ENCODE measurements at regions not wholly inside any gene's neighbourhood (a gene's known extent, or its start where the extent isn't known, plus 50 kb on each side); places are given as distances from the start of the nearest gene placed in this dataset.
"Not testable (repeated sequence)": the region's sequence is repeated elsewhere in the genome, so short reads cannot be mapped to it uniquely, and the experiment has no call there.

- no peak for DNase-seq (ENCODE audit: low read depth)
These were observed 112.0 kb upstream of the OR5AK2 start for GRCh38 chr11:56876621-56877275.

DNA sequence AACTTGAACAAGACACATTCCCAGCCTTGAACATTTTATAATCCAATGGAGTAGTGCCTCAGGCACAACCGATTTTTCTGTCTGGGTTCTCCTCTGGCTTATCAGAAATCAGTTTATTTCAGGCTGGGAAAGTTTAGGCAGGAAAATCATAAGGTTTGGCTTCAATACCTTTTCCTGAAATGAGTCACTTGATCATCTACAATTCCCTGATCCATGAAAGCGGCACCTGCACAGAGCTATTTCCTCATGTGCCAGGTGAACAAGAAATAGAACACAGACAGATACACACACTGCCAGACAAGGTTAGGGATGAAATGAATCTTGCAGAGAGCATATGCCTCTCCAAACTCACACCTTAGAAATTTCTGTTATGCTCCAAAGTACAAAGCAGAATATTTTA, 106.7 kb upstream of the OR9G4 start:
- no peak for DNase-seq (ENCODE audit: low read depth)

DNA sequence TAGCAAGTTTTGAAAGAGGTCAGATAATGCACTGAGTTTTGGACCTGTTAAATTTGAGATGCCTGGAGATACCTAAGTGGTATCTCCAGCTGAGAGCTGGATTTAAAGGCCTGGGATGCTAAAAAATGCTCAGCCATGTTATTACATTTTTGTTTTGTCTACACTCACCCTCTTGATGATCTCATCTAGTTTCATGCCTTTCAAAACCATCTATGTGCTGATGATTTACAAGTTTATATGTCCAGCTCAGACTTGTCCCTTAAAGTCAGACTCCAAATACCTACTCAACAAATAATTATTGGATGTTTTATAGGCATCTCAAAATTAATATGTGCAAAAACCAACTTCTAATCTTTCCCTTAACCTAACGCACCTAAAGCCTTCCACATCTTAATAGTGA, 103.6 kb upstream of the OR9G4 start:
- no peak for DNase-seq (ENCODE audit: low read depth)

DNA sequence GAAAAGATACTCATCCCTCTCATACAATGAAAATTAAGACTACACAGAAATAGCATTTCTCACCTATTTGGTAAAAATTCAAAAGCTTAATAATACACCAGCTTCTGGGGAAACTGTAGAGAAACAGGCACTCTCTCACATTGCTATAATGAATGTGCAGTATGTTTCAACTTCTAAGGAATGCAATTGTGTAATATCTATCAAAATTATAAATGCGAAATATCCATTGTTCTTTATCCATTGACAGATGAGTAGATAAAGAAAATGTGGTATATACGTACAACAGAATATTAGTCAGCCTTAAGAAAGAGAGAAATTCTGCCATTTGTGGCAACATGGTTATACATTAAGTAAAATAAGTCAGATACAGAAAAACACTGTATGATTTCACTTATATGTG, 101.4 kb upstream of the OR9G4 start:
- no peak for DNase-seq (ENCODE audit: low read depth)

DNA sequence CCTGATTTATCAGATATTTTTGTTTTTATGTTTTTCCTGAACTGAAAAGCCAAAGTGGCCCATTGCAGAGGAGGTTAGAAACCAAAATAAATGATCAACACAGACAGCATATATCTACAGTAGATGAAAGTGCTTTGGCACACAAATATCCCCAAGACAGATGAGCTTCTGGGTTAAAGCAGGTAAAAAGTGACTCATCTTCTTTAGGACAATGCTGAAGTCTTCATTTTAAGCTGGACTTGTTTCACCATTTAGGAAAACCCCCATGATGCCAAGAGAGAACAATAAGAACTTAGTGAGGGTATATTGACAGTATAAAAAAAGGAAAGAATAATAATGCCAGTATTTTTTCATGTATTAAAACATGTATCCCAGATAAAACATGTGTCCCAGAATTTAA, 100.8 kb upstream of the OR9G4 start:
- DNase-seq (ENCODE audit: low read depth): no peak

- no peak for DNase-seq (ENCODE audit: low read depth)
These were observed 99.8 kb upstream of the OR9G4 start for GRCh38 chr11:56848141-56848809.

DNA sequence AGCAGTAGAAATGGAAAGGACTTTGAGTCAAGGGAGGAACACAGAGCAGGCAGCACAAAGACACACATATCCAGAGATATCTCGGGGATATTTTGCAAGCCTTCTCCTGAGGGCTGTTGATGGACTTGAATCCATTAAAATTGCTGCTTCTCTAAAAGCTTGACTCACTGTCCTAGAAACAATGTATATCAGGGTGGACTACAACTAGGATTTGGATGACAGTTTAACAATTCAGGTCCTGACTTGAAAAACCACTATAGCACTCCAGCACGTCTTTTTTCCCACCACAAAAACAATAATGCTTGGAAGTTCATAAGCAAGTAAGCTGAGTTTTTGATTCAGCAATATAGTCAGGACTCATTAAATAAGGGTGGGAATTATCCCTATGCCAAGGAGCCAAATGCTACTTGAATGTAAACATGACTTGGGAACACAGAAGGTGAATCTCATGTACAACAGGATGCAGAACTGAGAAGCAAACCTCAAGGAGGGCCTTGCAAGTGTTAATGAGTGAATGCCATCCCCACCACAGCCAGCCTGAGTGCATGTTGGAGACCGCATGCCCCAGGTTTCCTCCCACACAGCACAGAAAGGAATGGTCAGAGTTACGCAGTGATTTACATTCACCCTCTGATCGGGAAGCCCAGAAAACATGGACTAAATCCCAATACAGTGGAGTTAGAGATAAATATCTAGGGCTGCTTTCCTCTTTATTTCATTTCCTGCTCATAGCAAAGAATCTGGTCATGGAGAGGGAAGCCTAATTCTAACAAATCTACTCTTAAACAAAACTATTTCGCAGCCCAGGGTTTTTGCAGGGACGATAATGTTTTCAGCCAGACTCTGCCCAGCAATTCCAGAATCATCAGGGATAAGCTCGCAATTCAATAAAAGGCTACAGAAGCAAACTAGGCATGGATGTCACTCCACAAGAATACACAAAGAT, 98.4 kb upstream of the OR9G4 start:
- DNase-seq (ENCODE audit: low read depth): no peak

- DNase-seq (ENCODE audit: low read depth): no peak
These were observed 96.7 kb upstream of the OR9G4 start for GRCh38 chr11:56845121-56845732.

DNA sequence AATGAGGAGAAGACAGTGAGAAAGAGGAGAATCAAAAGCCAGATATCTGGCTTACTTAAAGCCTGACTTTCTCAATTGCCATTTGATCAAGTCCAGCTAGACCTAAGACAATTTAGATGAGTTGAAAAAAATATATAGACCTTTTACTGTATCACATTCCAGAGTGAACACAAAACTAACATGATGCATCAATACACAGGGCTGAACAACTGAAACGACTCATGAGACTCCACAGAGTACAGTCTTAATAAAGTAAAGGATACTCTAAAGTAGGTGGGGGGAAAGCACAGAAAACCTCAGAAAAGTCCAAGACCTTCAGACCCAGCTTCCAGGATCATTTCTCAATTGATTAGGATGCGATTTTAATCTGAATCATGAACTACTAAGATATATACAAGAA, 95.3 kb upstream of the OR9G4 start:
- DNase-seq (ENCODE audit: low read depth): no peak

DNA sequence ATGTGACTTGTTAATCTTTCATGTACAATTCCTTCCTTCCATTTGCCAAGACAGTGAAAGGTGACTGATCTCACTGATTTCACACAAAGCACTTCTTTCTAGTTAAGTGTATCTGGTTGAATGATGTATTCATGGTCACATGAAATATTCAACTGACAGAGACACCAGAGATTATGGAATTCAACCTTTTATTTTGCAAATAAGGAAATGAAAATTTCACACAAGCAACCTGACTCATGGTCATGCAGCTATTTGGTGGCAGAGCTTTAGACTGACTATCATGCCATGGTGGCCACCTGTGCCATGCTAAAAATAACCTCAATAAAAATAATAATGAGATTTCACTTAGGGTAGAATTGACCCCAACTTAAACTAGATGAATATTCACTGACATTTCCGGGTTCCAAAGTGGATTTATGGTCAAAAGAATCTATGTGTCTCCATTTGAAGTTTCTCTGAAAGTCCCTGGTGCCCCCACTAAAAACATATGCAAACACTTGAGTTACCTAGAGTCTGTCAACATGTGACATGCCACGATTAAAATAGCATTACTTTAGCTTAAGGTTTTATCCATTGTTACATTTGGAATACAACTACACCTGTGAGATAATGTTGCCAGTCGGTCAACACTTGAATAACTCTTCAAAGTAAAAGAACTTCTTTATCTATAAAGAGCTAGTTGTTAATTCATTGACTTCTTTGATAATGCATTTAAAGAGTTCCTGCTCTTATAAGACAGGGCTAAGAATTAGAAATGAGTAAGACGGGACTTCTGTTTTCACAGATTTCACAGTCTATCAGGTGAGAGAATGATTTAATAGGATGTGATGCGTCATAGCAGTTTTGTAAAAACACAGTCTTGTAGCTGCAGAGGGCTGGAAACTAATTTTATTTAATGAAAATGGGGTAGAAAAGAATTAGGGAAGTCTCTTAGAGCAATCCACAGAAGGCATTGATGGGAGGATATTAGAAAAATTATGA, 94.6 kb upstream of the OR9G4 start:
- no peak for DNase-seq (ENCODE audit: low read depth)

DNA sequence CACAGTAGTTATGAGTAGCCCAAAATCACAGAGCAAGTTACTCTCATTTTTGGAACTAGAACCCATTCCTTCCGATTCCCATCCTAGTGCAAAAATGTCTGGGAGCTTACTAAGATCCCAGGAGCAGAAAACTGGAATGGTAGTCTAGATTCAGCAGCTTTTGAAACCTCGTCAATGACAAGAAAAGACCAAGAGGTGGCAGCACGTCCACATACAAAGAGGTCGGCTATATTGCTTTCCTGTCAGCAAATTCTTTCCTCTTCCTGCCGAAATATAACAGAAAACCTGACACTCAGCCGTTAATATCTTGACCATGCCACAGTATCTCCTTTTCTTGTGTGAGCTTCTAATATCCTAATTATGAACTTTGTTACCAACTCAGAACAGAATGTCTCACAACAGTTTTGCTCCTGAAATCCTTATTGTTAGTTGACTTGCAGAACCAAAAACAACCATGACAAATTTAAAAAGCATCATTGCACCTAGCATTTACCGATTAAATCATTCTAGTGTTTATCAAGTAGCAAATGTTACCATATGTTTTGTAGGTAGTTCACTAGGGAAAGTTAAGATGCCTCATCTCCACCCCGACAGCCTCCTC, 92.8 kb upstream of the OR9G4 start:
- peak; percentile 5 for DNase-seq (ENCODE audit: low read depth)

GRCh38 chr11:56827357-56827756, 78.9 kb upstream of the OR9G4 start:
- DNase-seq (ENCODE audit: low read depth): not testable (repeated sequence)

GRCh38 chr11:56819916-56820315, 71.4 kb upstream of the OR9G4 start:
- no peak for DNase-seq (ENCODE audit: low read depth)

- DNase-seq (ENCODE audit: low read depth): no peak
These were observed 69.2 kb upstream of the OR9G4 start for GRCh38 chr11:56817661-56818060.

DNA sequence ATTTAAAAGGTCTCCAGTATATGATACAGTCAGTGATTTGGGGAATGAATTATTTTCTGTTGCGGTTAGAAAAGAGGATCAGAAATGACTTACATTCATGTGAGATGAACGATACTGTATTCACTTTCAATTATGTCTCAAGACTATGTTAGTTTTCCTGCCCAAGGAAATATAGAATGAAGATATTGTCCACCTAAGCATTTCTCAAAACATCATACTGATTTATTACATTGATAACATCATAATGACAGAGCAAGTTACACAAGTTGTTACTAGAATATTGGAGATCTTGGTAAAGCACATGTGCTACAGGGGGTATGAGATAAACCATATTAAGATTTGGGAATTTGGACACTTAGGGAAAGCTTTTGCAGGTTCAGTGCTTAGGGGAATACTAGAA, 67.8 kb upstream of the OR9G4 start:
- DNase-seq (ENCODE audit: low read depth): no peak

DNA sequence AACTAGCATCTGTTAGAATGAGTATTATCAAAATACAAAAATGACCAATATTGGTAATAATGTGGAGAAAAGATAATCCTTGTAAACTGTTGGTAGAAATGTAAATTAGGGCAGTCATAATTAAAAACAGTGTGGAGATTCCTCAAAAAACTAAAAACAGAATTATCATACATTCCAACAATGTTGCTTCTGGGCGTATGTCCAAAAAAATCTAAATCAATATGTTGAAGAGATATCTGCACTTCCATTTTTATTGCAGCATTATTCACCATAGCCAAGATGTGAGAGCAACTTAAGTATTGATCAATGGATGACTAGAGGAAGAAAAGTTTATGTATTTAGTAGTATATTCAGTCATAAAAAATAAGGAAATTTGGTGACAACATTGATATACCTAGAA, 59.8 kb upstream of the OR9G4 start:
- no peak for DNase-seq (ENCODE audit: low read depth)

DNA sequence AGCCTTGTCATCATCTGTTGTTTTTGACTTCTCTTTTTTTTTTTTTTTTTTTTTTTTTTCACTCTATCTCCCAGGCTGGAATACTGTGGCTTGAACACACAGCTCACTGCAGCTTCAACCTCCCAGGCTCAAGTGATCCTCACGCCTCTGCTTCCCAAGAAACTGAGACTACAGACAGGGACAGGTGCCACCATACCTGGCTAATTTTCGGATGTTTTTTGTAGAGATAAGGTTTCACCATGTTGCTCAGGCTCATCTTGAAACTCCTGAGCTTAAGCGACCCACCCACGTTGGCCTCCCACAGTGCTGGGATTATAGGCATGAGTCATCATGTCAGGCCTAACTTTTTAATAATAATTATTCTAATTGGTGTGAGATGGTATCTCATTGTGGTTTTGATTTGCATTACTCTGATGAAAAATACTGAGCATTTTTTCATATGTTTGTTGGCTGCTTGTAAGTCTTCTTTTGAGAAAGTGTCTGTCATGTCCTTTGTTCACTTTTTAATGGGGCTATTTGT, 51.3 kb upstream of the OR9G4 start:
- no peak for DNase-seq (ENCODE audit: low read depth)

Measured in activated T-cell treated with anti-CD3 and anti-CD28 coated beads for 48 hours (primary cell).